ENCODE measurements at regions not wholly inside any gene's neighbourhood (a gene's known extent, or its start where the extent isn't known, plus 50 kb on each side); places are given as distances from the start of the nearest gene placed in this dataset.
"Not testable (repeated sequence)": the region's sequence is repeated elsewhere in the genome, so short reads cannot be mapped to it uniquely, and the experiment has no call there.

- TF ChIP-seq POLR2A (IDR thresholded peaks at IDR 0.05); CTCF (IDR thresholded peaks at IDR 0.05); POLR2AphosphoS5 (IDR thresholded peaks at IDR 0.05; ENCODE audit: insufficient read depth in 1 of 2, low read depth in 1 of 2): not testable (repeated sequence)
Observed at GRCh38 chr16:75833385-75833784, 107.1 kb upstream of the CPHXL start.
